DOHH2 (cell line): ENCODE measurements at regions not wholly inside any gene's neighbourhood (a gene's known extent, or its start where the extent isn't known, plus 50 kb on each side); places are given as distances from the start of the nearest gene placed in this dataset.

Experiments used
- H3F3A ChIP-seq: fragments of 200-600 bp; sonication (generic), shearing (Covaris generic); 2 replicates; pipeline ENCODE4 v1.6.0; 2016; ENCODE audit warnings: antibody characterized with exemption, mild to moderate bottlenecking; ENCODE audit not compliant: control insufficient read depth, insufficient read depth
- H3K27ac ChIP-seq: fragments of 200-600 bp; sonication (generic); 2 replicates; pipeline ENCODE4 v1.5.1; 2014; ENCODE audit warnings: low read depth, mild to moderate bottlenecking, low read length, moderate library complexity
- H3K27me3 ChIP-seq: fragments of 200-600 bp; sonication (generic); 2 replicates; pipeline ENCODE4 v1.6.1; 2014; ENCODE audit warnings: mild to moderate bottlenecking, low read length, mixed read lengths; ENCODE audit not compliant: control insufficient read depth
- H3K36me3 ChIP-seq: fragments of 200-600 bp; sonication (generic); 2 replicates; pipeline ENCODE4 v1.6.1; 2014; ENCODE audit warnings: mild to moderate bottlenecking, low read length, moderate library complexity, mixed read lengths; ENCODE audit not compliant: control insufficient read depth
- H3K4me1 ChIP-seq: fragments of 200-600 bp; sonication (generic); 2 replicates; pipeline ENCODE4 v1.6.1; 2014; ENCODE audit warnings: mild to moderate bottlenecking, low read length, mixed read lengths; ENCODE audit not compliant: control insufficient read depth
- H3K4me2 ChIP-seq: fragments of 200-600 bp; sonication (generic); 2 replicates; pipeline ENCODE4 v1.6.0; 2014; ENCODE audit warnings: mild to moderate bottlenecking, low read length, moderate library complexity
- H3K4me3 ChIP-seq: fragments of 200-600 bp; sonication (generic); 2 replicates; pipeline ENCODE4 v1.5.1; 2014; ENCODE audit warnings: mild to moderate bottlenecking, low read length, mixed read lengths
- H3K79me2 ChIP-seq: fragments of 200-600 bp; sonication (generic); 2 replicates; pipeline ENCODE4 v1.6.1; 2014; ENCODE audit warnings: mild to moderate bottlenecking, low read length, mixed read lengths; ENCODE audit not compliant: control insufficient read depth
- H3K9me2 ChIP-seq: fragments of 200-600 bp; sonication (generic); replicated peaks from 2 replicates; pipeline ENCODE4 v1.6.1; 2014; ENCODE audit warnings: mild to moderate bottlenecking, low read length, mixed read lengths; ENCODE audit not compliant: control insufficient read depth
- H3K9me3 ChIP-seq: fragments of 200-600 bp; sonication (generic); 2 replicates; pipeline ENCODE4 v1.6.1; 2014; ENCODE audit warnings: antibody characterized with exemption, low read length, mixed read lengths; ENCODE audit not compliant: control insufficient read depth, insufficient read depth
- H4K20me1 ChIP-seq: fragments of 200-600 bp; sonication (generic); 2 replicates; pipeline ENCODE4 v1.6.0; 2014; ENCODE audit warnings: low read depth, mild to moderate bottlenecking, antibody characterized with exemption, low read length, moderate library complexity; ENCODE audit not compliant: control insufficient read depth, insufficient read depth
- CTCF ChIP-seq: fragments of 200-600 bp; sonication (generic); IDR thresholded peaks from one replicate; pipeline ENCODE4 v1.5.1; 2014; ENCODE audit warnings: antibody characterized with exemption, mild to moderate bottlenecking, low read depth, low read length; ENCODE audit not compliant: poor library complexity, severe bottlenecking
- EZH2phosphoT487 ChIP-seq: fragments of 200-600 bp; sonication (generic); IDR thresholded peaks from 2 replicates; pipeline ENCODE4 v1.6.1; 2017; ENCODE audit warnings: borderline replicate concordance, mild to moderate bottlenecking, antibody characterized with exemption, low read length, moderate library complexity, mixed read lengths

- Histone ChIP-seq H3K4me1 (no peaks in the 10 kb centered on the region), H3K9me2 (no peaks in the 10 kb centered on the region), H3F3A (no peaks in the 10 kb centered on the region), H4K20me1 (no peaks in the 10 kb centered on the region), H3K4me3 (no peak overlapping the region), H3K79me2 (no peaks in the 10 kb centered on the region), H3K27me3 (no peaks in the 10 kb centered on the region), H3K27ac (no peak overlapping the region), H3K9me3 (peaks cover 6% of the 10 kb centered on the region; the same call in 1 of the 2 replicates), H3K4me2 (no peak overlapping the region), H3K36me3 (no peaks in the 10 kb centered on the region)
- TF ChIP-seq EZH2phosphoT487 (no peak), CTCF (no peak)
These were observed 914.2 kb upstream of the PCDH7 start for GRCh38 chr4:29805916-29806480.

DNA sequence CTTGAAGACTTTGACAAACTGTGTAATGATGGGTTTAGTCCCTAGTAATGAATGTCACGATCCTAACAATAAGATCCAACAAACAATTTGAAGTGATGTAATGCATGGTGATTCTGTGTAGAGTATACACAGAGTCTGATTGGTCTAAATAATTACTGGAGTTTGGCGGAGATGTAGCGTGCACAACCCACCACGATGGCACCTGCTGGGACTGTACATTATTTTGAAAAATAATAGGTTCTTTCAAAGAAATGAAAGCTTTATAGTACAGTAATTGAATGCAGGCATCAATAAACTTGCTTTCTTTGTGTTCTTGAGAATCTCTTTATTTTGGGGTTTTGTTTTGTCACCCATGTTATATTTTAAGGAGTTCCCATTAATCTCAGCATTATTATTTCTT, 902.2 kb upstream of the PCDH7 start:
- Histone ChIP-seq H3K9me2 (no peaks in the 10 kb centered on the region), H3K27ac (no peak overlapping the region), H3K4me3 (no peak overlapping the region), H3K4me1 (no peaks in the 10 kb centered on the region), H3K36me3 (no peaks in the 10 kb centered on the region), H3K27me3 (no peaks in the 10 kb centered on the region), H3F3A (no peaks in the 10 kb centered on the region), H3K9me3 (no peaks in the 10 kb centered on the region), H3K4me2 (no peak overlapping the region), H4K20me1 (no peaks in the 10 kb centered on the region), H3K79me2 (no peaks in the 10 kb centered on the region)
- TF ChIP-seq EZH2phosphoT487 (no peak), CTCF (no peak)

DNA sequence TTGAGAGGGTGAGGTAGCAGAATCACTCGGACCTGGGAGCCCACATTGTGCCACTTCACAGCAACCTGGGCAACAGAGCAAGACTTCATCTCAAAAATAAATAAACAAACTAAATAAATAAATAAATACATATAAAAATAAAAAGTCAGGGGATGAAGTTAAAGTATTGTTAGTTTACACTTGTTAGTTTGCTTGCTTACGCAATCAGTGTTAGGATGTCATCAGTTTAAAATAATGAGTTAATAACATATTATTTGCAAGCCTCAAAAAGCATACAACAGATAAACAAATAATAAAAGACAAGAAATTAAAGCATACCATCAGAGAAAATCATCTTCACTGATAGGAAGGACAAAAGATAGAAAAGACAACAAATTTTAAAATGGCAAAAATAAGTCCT, 891.1 kb upstream of the PCDH7 start:
- no peaks in the 10 kb centered on the region for H3K9me2 ChIP-seq
- no peak overlapping the region for H3K4me2 ChIP-seq
- no peaks in the 10 kb centered on the region for H3K36me3 ChIP-seq
- no peaks in the 10 kb centered on the region for H3F3A ChIP-seq
- H4K20me1 ChIP-seq = no peaks in the 10 kb centered on the region
- no peaks in the 10 kb centered on the region for H3K9me3 ChIP-seq
- H3K79me2 ChIP-seq = no peaks in the 10 kb centered on the region
- no peaks in the 10 kb centered on the region for H3K27me3 ChIP-seq
- no peaks in the 10 kb centered on the region for H3K4me1 ChIP-seq
- no peak overlapping the region for H3K4me3 ChIP-seq
- TF ChIP-seq EZH2phosphoT487 = no peak
- TF ChIP-seq CTCF = no peak
- H3K27ac ChIP-seq = no peak overlapping the region
